A549 (cell line): ENCODE measurements at regions not wholly inside any gene's neighbourhood (a gene's known extent, or its start where the extent isn't known, plus 50 kb on each side); places are given as distances from the start of the nearest gene placed in this dataset.
A peak's percentile ranks its signal among the peaks of the same experiment; 100 is the strongest.

Experiments
- ATAC-seq, 2 experiments: fragments of 200-7000 bp in 1 of 2; fragments of >200 bp in 1 of 2; cut with Nextera tagmentation in 1 of 2; cut with Tn5 transposase in 1 of 2; 3 replicates each; pipeline versions ENCODE4 v1.8.0 to v1.9.1; 2018 to 2020; ENCODE audit warnings: mild to moderate bottlenecking in 1 of 2, moderate library complexity in 1 of 2
- CTCF ChIA-PET: fragments of 300-600 bp; sonication (Branson Sonifier 250); formaldehyde crosslinking; extraction: SDS; loops from one replicate; lab custom pipeline; 2021; ENCODE audit warnings: antibody characterized with exemption, inconsistent platforms; lab: Yijun Ruan, JAX
- POLR2A ChIA-PET: fragments of 350-600 bp; formaldehyde crosslinking; extraction: SDS; loops from one replicate; lab custom pipeline; 2021; ENCODE audit warnings: antibody characterized with exemption, inconsistent platforms; lab: Yijun Ruan, JAX
- DNase-seq, 2 experiments: peaks; one replicate each; pipeline versions ENCODE4 v3.0.0 to v3.0.0-alpha.2; 2011 to 2016; ENCODE audit warnings: low read depth in 1 of 2, low spot score in 1 of 2
- FAIRE-seq: peaks from 2 replicates; lab custom pipeline; 2011; peaks lifted over from hg19 to GRCh38; lab: Jason Lieb, UNC
- H3K27ac ChIP-seq, 2 experiments: fragments of >200 bp; sonication (Bioruptor Twin); formaldehyde crosslinking; 3 replicates each; pipeline ENCODE4 v1.5.1; 2016 to 2017
- H3K4me1 ChIP-seq: fragments of >200 bp; sonication (Bioruptor Twin); formaldehyde crosslinking; 3 replicates; pipeline ENCODE4 v1.6.1; 2016
- H3K4me2 ChIP-seq: fragments of >200 bp; sonication (Bioruptor Twin); formaldehyde crosslinking; 3 replicates; pipeline ENCODE4 v1.6.1; 2016
- H3K4me3 ChIP-seq: fragments of >200 bp; sonication (Bioruptor Twin); formaldehyde crosslinking; 3 replicates; pipeline ENCODE4 v1.5.1; 2016
- H3K9me3 ChIP-seq: fragments of >200 bp; sonication (Bioruptor Twin); formaldehyde crosslinking; 3 replicates; pipeline ENCODE4 v1.6.1; 2016
- BHLHE40 ChIP-seq: IDR thresholded peaks from 2 replicates; pipeline ENCODE4 v1.6.1; 2012; ENCODE audit warnings: low read depth, low read length, inconsistent platforms
- CEBPB ChIP-seq, 2 experiments: fragments of >200 bp in 1 of 2; sonication (Bioruptor Twin) in 1 of 2; formaldehyde crosslinking in 1 of 2; IDR thresholded peaks; 2 replicates each; pipeline ENCODE4 v1.6.1; 2012 to 2016
- CTCF ChIP-seq: fragments of >200 bp; sonication (Bioruptor Twin); formaldehyde crosslinking; IDR thresholded peaks from 3 replicates; pipeline ENCODE4 v1.5.1; 2016
- EHMT2 ChIP-seq: fragments of 200-600 bp; sonication (generic); IDR thresholded peaks from 2 replicates; pipeline ENCODE4 v1.6.1; 2016; ENCODE audit warnings: antibody characterized with exemption, low read depth, mild to moderate bottlenecking, moderate library complexity
- ESRRA ChIP-seq: fragments of 150-350 bp; IDR thresholded peaks from 2 replicates; pipeline ENCODE4 v1.6.1; 2014; ENCODE audit warnings: mild to moderate bottlenecking, low read length, borderline replicate concordance
- FOSB ChIP-seq: fragments of 250-450 bp; sonication (Bioruptor Pico); IDR thresholded peaks from 2 replicates; pipeline ENCODE4 v1.5.0; 2020; ENCODE audit warnings: mild to moderate bottlenecking, moderate library complexity
- FOSL2 ChIP-seq, 2 experiments: fragments of 450-650 bp in 1 of 2; fragments of >200 bp in 1 of 2; sonication (Bioruptor Twin) in 1 of 2; formaldehyde crosslinking; IDR thresholded peaks; 2 replicates each; pipeline versions ENCODE4 v1.5.0 to v1.6.1; 2016 to 2020; ENCODE audit warnings: mild to moderate bottlenecking in 1 of 2, moderate library complexity in 1 of 2
- GATA3 ChIP-seq: IDR thresholded peaks from 2 replicates; pipeline ENCODE4 v1.6.1; 2012; ENCODE audit warnings: borderline replicate concordance
- HES2 ChIP-seq: fragments of >200 bp; sonication (Bioruptor Twin); formaldehyde crosslinking; IDR thresholded peaks from 2 replicates; pipeline ENCODE4 v1.6.1; 2016
- JUNB ChIP-seq: fragments of >200 bp; sonication (Bioruptor Twin); formaldehyde crosslinking; IDR thresholded peaks from 2 replicates; pipeline ENCODE4 v1.6.1; 2016
- KDM1A ChIP-seq: fragments of 200-600 bp; sonication (generic); IDR thresholded peaks from 2 replicates; pipeline ENCODE4 v1.6.1; 2016; ENCODE audit warnings: low read depth, mild to moderate bottlenecking
- KDM5A ChIP-seq: fragments of 200-600 bp; sonication (generic); IDR thresholded peaks from 2 replicates; pipeline ENCODE4 v1.6.1; 2016; ENCODE audit warnings: antibody characterized with exemption, mild to moderate bottlenecking
- MAFK ChIP-seq: fragments of 450-650 bp; IDR thresholded peaks from 2 replicates; pipeline ENCODE4 v1.6.1; 2014; ENCODE audit not compliant: partially characterized antibody
- MYC ChIP-seq: IDR thresholded peaks from 2 replicates; pipeline ENCODE4 v1.6.1; 2012; ENCODE audit warnings: mild to moderate bottlenecking, inconsistent platforms, low read length, improper control_type of control experiment, borderline replicate concordance
- NPAS2 ChIP-seq: fragments of 250-450 bp; sonication (Bioruptor Pico); IDR thresholded peaks from 2 replicates; pipeline ENCODE4 v1.8.0; 2022; ENCODE audit warnings: mild to moderate bottlenecking, moderate library complexity, borderline replicate concordance
- NR3C1 ChIP-seq: fragments of >200 bp; sonication (Bioruptor Twin); formaldehyde crosslinking; IDR thresholded peaks from 3 replicates; pipeline ENCODE4 v1.6.1; 2017
- POLR2A ChIP-seq: IDR thresholded peaks from 2 replicates; pipeline ENCODE4 v1.6.1; 2012; ENCODE audit warnings: mild to moderate bottlenecking, low read length
- REST ChIP-seq: fragments of 200-600 bp; sonication (generic); IDR thresholded peaks from 2 replicates; pipeline ENCODE4 v1.6.1; 2016; ENCODE audit warnings: antibody characterized with exemption, mild to moderate bottlenecking, moderate library complexity
- WGBS: methylation state at CpG from one replicate; pipeline ENCODE4 v1.1.6; 2017; ENCODE audit errors: missing lambda C conversion rate; 5-methylcytosine and 5-hydroxymethylcytosine counted together
- TF ChIP-seq, protein P1 (sequence below): fragments of 250-450 bp; sonication (Bioruptor Pico); IDR thresholded peaks from 2 replicates; pipeline ENCODE4 v1.5.0; 2021; ENCODE audit warnings: mild to moderate bottlenecking, moderate library complexity, borderline replicate concordance
- TF ChIP-seq, protein P2 (sequence below): IDR thresholded peaks from 2 replicates; pipeline ENCODE4 v1.6.1; 2012

DNA sequence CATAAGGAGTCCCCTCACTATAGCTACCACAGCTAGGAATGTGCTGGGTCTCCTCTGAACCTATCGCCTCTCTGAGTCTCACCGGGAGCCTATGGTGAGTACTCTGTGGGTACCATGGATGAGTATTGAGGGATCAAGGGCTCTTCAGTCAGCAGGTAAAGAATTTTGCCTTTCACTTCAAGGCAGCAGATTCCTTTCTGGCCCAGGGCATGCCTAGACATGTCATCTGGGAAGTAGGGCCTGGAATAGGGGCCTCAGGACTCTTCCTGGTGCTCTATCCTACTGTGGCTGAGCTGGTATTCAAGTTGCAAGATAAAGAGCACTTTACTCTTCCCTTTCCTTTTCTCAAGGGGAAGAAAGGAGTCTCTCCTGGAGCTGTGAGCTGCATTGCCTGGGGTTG lies 85.6 kb upstream of the LHCGR start:
- no peak for DNase-seq
- Histone ChIP-seq H3K4me3 (no peak overlapping the region), H3K4me1 (no peaks in the 10 kb centered on the region), H3K4me2 (no peak overlapping the region), H3K27ac (no peak overlapping the region), H3K9me3 (no peaks in the 10 kb centered on the region)
- CTCF ChIA-PET: no interaction called here
- TF ChIP-seq, protein P1, sequence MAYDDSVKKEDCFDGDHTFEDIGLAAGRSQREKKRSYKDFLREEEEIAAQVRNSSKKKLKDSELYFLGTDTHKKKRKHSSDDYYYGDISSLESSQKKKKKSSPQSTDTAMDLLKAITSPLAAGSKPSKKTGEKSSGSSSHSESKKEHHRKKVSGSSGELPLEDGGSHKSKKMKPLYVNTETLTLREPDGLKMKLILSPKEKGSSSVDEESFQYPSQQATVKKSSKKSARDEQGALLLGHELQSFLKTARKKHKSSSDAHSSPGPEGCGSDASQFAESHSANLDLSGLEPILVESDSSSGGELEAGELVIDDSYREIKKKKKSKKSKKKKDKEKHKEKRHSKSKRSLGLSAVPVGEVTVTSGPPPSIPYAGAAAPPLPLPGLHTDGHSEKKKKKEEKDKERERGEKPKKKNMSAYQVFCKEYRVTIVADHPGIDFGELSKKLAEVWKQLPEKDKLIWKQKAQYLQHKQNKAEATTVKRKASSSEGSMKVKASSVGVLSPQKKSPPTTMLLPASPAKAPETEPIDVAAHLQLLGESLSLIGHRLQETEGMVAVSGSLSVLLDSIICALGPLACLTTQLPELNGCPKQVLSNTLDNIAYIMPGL (CRISPR knock-in tag): no peak
- TF ChIP-seq MAFK (no peak), KDM5A (no peak)
- FAIRE-seq: no peak
- WGBS: 60% methylated on average over 2 of the region's 2 CpGs
- no peak for ATAC-seq
- POLR2A ChIA-PET: interaction anchor here (0.5 kb wide), 1 partner anchor 92 kb away, joined by 3 read pairs; no protein-coding TSS in a partner anchor

GRCh38 chr2:48838029-48838428 lies 82.5 kb upstream of the LHCGR start:
- ChIA-PET CTCF (interaction anchor here (0.6 kb wide), 1 partner anchor 24 kb away, joined by 3 read pairs; no protein-coding TSS in a partner anchor), POLR2A (no interaction called here)
- no peaks in the 10 kb centered on the region for H3K4me1 ChIP-seq
- DNase-seq (no peak), ATAC-seq (no peak), FAIRE-seq (no peak)
- no peaks in the 10 kb centered on the region; the same call in 2 of the 3 replicates for H3K9me3 ChIP-seq
- H3K4me2 ChIP-seq: no peak overlapping the region
- no peak overlapping the region for H3K4me3 ChIP-seq
- TF ChIP-seq JUNB (no peak), EHMT2 (no peak), REST (peak; percentile 69; the same call in 1 of the 2 replicates), FOSB (no peak)
- TF ChIP-seq, protein P2, sequence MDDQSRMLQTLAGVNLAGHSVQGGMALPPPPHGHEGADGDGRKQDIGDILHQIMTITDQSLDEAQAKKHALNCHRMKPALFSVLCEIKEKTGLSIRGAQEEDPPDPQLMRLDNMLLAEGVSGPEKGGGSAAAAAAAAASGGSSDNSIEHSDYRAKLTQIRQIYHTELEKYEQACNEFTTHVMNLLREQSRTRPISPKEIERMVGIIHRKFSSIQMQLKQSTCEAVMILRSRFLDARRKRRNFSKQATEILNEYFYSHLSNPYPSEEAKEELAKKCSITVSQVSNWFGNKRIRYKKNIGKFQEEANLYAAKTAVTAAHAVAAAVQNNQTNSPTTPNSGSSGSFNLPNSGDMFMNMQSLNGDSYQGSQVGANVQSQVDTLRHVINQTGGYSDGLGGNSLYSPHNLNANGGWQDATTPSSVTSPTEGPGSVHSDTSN: no peak
- H3K27ac ChIP-seq: no peak overlapping the region
- WGBS: 1% methylated on average over 2 of the region's 2 CpGs

GRCh38 chr2:48829569-48829968 lies 74.0 kb upstream of the LHCGR start:
- CTCF ChIA-PET: no interaction called here
- no peak overlapping the region for H3K27ac ChIP-seq
- POLR2A ChIA-PET: interaction anchor here (0.6 kb wide), 1 partner anchor 712 kb away, joined by 3 read pairs; no protein-coding TSS in a partner anchor

GRCh38 chr2:48829036-48829435 lies 73.5 kb upstream of the LHCGR start:
- H3K27ac ChIP-seq: no peak overlapping the region
- no peak for TF ChIP-seq CEBPB (IDR thresholded peaks at IDR 0.05)
- no peak for TF ChIP-seq NR3C1
- no peak for TF ChIP-seq NPAS2
- TF ChIP-seq BHLHE40: no peak
- no peak for TF ChIP-seq MYC
- no peak for TF ChIP-seq KDM1A
- no peak for TF ChIP-seq GATA3
- TF ChIP-seq FOSL2 (IDR thresholded peaks at IDR 0.05): no peak
- TF ChIP-seq FOSL2 (CRISPR knock-in tag; IDR thresholded peaks at IDR 0.05): no peak
- TF ChIP-seq HES2: no peak
- no peak for TF ChIP-seq CTCF
- TF ChIP-seq POLR2A: no peak

More at GRCh38 chr2:48829569-48829968, 74.0 kb upstream of the LHCGR start:
- no peaks in the 10 kb centered on the region; the same call in 1 of the 3 replicates for H3K9me3 ChIP-seq
- TF ChIP-seq, protein P2: no peak
- TF ChIP-seq ESRRA (no peak), MAFK (no peak), FOSB (no peak), NR3C1 (no peak), JUNB (no peak)
- DNase-seq (no peak), FAIRE-seq (no peak), ATAC-seq (no peak)
- no peak overlapping the region for H3K4me3 ChIP-seq
- no peak overlapping the region for H3K4me2 ChIP-seq
- H3K4me1 ChIP-seq: no peaks in the 10 kb centered on the region

More at GRCh38 chr2:48829036-48829435, 73.5 kb upstream of the LHCGR start:
- H3K4me1 ChIP-seq: no peaks in the 10 kb centered on the region
- H3K4me2 ChIP-seq: no peak overlapping the region
- CTCF ChIA-PET: no interaction called here
- H3K4me3 ChIP-seq: no peak overlapping the region
- peak in 1 of 2 experiments; percentile 10 for DNase-seq
- FAIRE-seq: no peak
- POLR2A ChIA-PET: no interaction called here
- peak in 1 of 2 experiments; percentile 37; a peak in 1 of 6 replicates for ATAC-seq
- no peaks in the 10 kb centered on the region; the same call in 2 of the 3 replicates for H3K9me3 ChIP-seq
